Adrenal gland (tissue), 9 donors: ENCODE measurements at regions not wholly inside any gene's neighbourhood (a gene's known extent, or its start where the extent isn't known, plus 50 kb on each side); places are given as distances from the start of the nearest gene placed in this dataset.
"Not testable (repeated sequence)": the region's sequence is repeated elsewhere in the genome, so short reads cannot be mapped to it uniquely, and the experiment has no call there.

Experiments
- DNase-seq, 7 donors: peaks; one replicate each; pipeline ENCODE4 v3.0.0-alpha.2; 2019 to 2020
- H3K27ac ChIP-seq, 5 donors: fragments of 200-600 bp; sonication (generic) in 4 of 5; 1 replicate in 3 of 5; 2 replicates in 2 of 5; pipeline versions ENCODE4 v1.5.1 to v1.8.0; 2016 to 2020; ENCODE audit warnings: mild to moderate bottlenecking in 1 of 5
- H3K27me3 ChIP-seq: fragments of 200-600 bp; 2 replicates; pipeline ENCODE4 v1.8.0; 2021
- H3K36me3 ChIP-seq, 2 donors: fragments of 200-600 bp; replicated peaks in 1 of 2; 1 replicate in 1 of 2; 2 replicates in 1 of 2; pipeline versions ENCODE4 v1.5.1 to v1.8.0; 2018 to 2022
- H3K4me1 ChIP-seq, 2 donors: fragments of 200-600 bp; replicated peaks in 1 of 2; 1 replicate in 1 of 2; 2 replicates in 1 of 2; pipeline versions ENCODE4 v1.5.1 to v1.8.0; 2018 to 2021
- H3K4me3 ChIP-seq, 4 donors: fragments of 200-600 bp; sonication (generic) in 3 of 4; one replicate each; pipeline ENCODE4 v1.5.1; 2016 to 2018
- H3K9me3 ChIP-seq, 3 donors: fragments of 200-600 bp; sonication (generic) in 1 of 3; replicated peaks in 1 of 3; 1 replicate in 2 of 3; 2 replicates in 1 of 3; pipeline versions ENCODE4 v1.5.1 to v1.8.0; 2016 to 2021
- POLR2A ChIP-seq, 2 donors: fragments of 450-650 bp; IDR thresholded peaks; one replicate each; pipeline ENCODE4 v1.6.1; 2017; ENCODE audit warnings: antibody characterized with exemption in 2 of 2, mild to moderate bottlenecking in 2 of 2, moderate library complexity in 1 of 2
- WGBS, 4 donors: extraction: QIAGEN DNeasy Blood & Tissue Kit in 2 of 4; methylation state at CpG; one replicate each; pipeline versions ENCODE4 v1.1.5 to v1.1.7; 2013 to 2017; 5-methylcytosine and 5-hydroxymethylcytosine counted together
- intact Hi-C, 2 donors: fragments of 100-400 bp; cut with DNase I; formaldehyde crosslinking; loops; one replicate each; pipeline versions ENCODE4 v1.14.1 to v1.15.0; 2022 to 2023
- TF ChIP-seq, protein P1 (sequence below), 6 experiments: fragments of 450-650 bp in 4 of 6; fragments of 200-600 bp in 2 of 6; sonication (generic) in 1 of 6; IDR thresholded peaks; 1 replicate in 5 of 6; 2 replicates in 1 of 6; pipeline versions ENCODE4 v1.5.1 to v1.8.0; 2016 to 2021; ENCODE audit warnings: antibody characterized with exemption in 6 of 6, mild to moderate bottlenecking in 2 of 6, moderate library complexity in 1 of 6
- donor health status: healthy with polysubstance abuse.
- donor health status: Bipolar disorder and iron deficiency.
- donor health status: DM: yes; HTN: yes; CAD: no.
- donor health status: DM: no; HTN: no; CAD: no.
- donor health status: DM: no; HTN: no; CAD: no.

DNA sequence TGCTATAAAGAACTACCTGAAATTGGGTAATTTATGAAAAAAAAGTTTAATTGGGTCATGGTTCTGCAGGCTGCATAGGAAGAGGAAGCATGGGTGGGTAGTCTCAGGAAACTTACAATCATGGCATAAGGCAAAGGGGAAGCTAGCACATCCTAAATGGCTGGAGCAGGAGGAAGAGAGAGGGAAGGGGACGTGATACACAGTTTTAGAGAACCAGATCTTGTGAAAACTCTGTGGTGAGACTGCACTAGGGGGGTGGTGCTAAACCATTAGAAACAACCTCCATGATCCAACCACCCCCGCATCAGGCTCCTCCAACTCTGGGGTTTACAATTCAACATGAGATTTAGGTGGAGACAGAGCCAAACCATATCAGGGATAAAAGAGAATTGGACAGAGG lies 624.2 kb downstream of the PRR16 start:
- H3K27me3 ChIP-seq = no peaks in the 10 kb centered on the region
- no peaks in the 10 kb centered on the region for H3K36me3 ChIP-seq
- H3K27ac ChIP-seq = no peak overlapping the region
- TF ChIP-seq, protein P1, sequence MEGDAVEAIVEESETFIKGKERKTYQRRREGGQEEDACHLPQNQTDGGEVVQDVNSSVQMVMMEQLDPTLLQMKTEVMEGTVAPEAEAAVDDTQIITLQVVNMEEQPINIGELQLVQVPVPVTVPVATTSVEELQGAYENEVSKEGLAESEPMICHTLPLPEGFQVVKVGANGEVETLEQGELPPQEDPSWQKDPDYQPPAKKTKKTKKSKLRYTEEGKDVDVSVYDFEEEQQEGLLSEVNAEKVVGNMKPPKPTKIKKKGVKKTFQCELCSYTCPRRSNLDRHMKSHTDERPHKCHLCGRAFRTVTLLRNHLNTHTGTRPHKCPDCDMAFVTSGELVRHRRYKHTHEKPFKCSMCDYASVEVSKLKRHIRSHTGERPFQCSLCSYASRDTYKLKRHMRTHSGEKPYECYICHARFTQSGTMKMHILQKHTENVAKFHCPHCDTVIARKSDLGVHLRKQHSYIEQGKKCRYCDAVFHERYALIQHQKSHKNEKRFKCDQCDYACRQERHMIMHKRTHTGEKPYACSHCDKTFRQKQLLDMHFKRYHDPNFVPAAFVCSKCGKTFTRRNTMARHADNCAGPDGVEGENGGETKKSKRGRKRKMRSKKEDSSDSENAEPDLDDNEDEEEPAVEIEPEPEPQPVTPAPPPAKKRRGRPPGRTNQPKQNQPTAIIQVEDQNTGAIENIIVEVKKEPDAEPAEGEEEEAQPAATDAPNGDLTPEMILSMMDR (IDR thresholded peaks at IDR 0.05) = no peak
- no peak for TF ChIP-seq POLR2A (IDR thresholded peaks at IDR 0.05)
- no peaks in the 10 kb centered on the region for H3K4me1 ChIP-seq
- no peak for DNase-seq
- no peaks in the 10 kb centered on the region for H3K9me3 ChIP-seq
- no peak overlapping the region for H3K4me3 ChIP-seq
- intact Hi-C loops = no loop called here
- WGBS, 4 donors = 68 to 79% (median 78%) methylated on average over 2 of the region's 2 CpGs

DNA sequence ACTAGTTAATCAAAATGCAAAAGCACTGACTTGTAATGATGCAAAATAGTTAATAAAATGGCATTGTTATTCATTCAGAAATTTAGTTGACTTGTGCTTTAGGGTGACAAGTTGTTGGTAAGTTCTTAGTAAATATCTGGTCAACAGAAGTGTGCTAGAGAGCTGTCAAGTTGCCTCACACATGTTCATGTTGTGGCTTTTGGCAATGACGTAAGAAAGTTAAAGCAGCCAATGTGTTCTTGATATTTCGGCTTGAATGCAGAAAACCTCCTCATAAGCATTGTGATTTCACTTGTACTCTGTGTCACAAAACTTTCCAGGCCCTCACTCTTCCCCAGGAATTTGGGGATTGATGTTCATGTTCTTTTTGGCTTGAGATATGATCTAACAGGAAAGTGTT lies 626.7 kb downstream of the PRR16 start:
- no peak for DNase-seq
- no peak overlapping the region for H3K27ac ChIP-seq
- intact Hi-C loops = no loop called here
- 65 to 82% (median 76%) methylated on average over 2 of the region's 2 CpGs for WGBS, 4 donors
- no peaks in the 10 kb centered on the region for H3K4me1 ChIP-seq
- no peaks in the 10 kb centered on the region for H3K9me3 ChIP-seq
- no peaks in the 10 kb centered on the region for H3K27me3 ChIP-seq
- H3K36me3 ChIP-seq = no peaks in the 10 kb centered on the region
- H3K4me3 ChIP-seq = no peak overlapping the region
- no peak for TF ChIP-seq POLR2A (IDR thresholded peaks at IDR 0.05)
- TF ChIP-seq, protein P1 (IDR thresholded peaks at IDR 0.05) = no peak

DNA sequence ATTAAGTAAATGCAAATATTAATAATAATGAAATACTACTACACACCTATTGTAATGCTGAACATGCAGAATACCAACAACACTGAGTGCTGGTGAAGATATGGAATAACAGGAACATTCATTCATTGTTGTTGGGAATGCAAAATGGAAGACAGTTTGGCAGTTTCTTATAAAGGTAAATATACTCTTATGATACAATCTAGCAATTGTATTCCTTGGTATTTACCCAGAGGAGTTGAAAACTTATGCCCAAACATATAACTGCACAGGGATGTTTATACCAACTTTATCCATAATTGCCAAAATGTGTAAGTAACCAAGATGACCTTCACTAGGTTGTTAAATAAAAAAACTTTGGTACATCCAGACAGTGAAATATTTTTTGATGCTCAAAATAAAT lies 636.8 kb downstream of the PRR16 start:
- no peaks in the 10 kb centered on the region for H3K27me3 ChIP-seq

DNA sequence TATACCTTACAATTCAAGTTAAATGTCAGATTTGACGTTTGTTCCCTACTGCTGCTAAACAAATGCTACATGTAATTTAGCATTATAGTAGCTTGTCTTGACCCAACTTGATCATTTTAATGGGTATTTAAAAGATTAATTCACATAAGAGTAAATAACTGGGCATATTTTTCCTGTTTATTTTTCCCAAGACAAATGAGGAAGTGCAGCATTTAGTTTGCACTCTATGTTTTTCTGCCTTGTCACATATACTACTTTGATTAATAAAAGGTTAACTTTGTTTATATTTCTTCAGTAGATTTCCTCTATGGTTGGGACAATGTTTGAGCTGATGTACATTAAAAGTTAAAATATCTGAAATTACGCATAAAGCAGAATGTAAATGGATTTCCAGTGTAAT lies 641.8 kb downstream of the PRR16 start:
- H3K36me3 ChIP-seq = no peaks in the 10 kb centered on the region
- no peaks in the 10 kb centered on the region for H3K4me1 ChIP-seq
- no peak for DNase-seq
- intact Hi-C loops = no loop called here
- no peak overlapping the region for H3K4me3 ChIP-seq
- H3K27ac ChIP-seq = no peak overlapping the region
- 65 to 78% (median 70%) methylated on average over 2 of the region's 2 CpGs for WGBS, 4 donors
- H3K9me3 ChIP-seq = no peaks in the 10 kb centered on the region
- H3K27me3 ChIP-seq = no peaks in the 10 kb centered on the region
- TF ChIP-seq POLR2A (IDR thresholded peaks at IDR 0.05) = no peak
- TF ChIP-seq, protein P1 (IDR thresholded peaks at IDR 0.05) = no peak

More for the DNA sequence above, 636.8 kb downstream of the PRR16 start:
- H3K36me3 ChIP-seq = no peaks in the 10 kb centered on the region
- intact Hi-C loops = no loop called here
- TF ChIP-seq, protein P1 (IDR thresholded peaks at IDR 0.05) = no peak
- TF ChIP-seq POLR2A (IDR thresholded peaks at IDR 0.05) = no peak
- H3K27ac ChIP-seq = no peak overlapping the region
- H3K9me3 ChIP-seq = no peaks in the 10 kb centered on the region
- H3K4me1 ChIP-seq = no peaks in the 10 kb centered on the region
- no peak overlapping the region for H3K4me3 ChIP-seq
- DNase-seq = no peak

DNA sequence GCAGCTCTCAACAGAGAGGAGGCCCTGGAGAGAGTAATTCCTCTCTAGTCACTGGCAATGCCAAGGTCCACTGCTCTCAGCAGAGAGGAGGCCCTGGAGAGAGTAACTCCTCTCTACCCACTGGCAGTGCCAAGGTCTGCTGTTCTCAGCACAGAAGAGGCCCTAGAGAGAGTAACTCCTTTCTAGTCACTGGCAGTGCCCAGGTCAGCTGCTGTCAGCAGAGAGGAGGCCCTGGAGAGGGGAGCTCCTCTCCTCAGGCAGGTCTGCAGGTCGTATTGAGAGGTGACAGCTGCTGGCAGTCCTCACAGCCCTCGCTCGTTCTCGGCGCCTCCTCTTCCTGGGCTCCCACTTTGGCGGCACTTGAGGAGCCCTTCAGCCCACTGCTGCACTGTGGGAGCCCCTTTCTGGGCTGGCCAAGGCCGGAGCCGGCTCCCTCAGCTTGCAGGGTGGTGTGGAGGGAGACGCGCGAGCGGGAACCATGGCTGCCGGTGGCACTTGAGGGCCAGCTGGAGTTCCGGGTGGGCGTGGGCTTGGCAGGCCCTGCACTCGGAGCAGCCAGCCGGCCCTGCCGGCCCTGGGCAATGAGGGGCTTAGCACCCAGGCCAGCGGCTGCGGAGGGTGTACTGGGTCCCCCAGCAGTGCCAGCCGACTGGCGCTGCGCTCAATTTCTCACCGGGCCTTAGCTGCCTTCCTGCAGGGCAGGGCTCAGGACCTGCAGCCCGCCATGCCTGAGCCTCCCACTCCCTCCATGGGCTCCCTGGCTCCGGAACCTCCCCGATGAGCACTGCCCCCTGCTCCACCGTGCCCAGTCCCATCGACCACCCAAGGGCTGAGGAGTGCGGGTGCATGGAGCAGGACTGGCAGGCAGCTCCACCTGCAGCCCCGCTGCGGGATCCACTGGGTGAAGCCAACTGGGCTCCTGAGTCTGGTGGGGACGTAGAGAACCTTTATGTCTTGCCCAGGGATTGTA lies 642.9 kb downstream of the PRR16 start:
- 89 to 91% (median 90%) methylated on average over 5 to 33 of the region's 33 CpGs for WGBS, 4 donors
- H3K9me3 ChIP-seq, H3K4me1 ChIP-seq, H3K4me3 ChIP-seq, H3K36me3 ChIP-seq, H3K27ac ChIP-seq, DNase-seq, H3K27me3 ChIP-seq, intact Hi-C loops: not testable (repeated sequence)
